ENCODE measurements at regions not wholly inside any gene's neighbourhood (a gene's known extent, or its start where the extent isn't known, plus 50 kb on each side); places are given as distances from the start of the nearest gene placed in this dataset.

DNA sequence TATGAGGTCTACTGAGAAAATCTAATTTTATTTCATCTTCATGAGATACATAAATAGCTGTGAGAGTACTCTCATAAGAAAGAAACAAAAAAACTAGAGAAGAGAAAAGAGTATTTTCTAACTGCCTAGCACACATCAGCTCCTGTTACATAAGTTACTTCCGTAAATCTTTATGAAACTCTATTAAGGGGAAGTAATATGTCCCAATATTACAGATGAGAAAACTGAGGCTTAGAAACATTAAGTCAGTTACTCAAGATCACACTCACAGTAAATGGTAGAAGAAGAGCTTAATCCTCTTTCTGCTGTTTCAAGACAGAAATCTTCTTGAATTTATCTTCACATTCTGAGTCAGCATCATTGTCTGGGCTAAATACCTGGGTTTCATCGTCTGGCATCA lies 164.1 kb downstream of the DTHD1 start:
- Histone ChIP-seq H3K9me2 (ENCODE audit: insufficient read depth, low read length) (no peaks in the 10 kb centered on the region), H3K79me2 (replicated peaks; ENCODE audit: insufficient read depth, low read length) (no peaks in the 10 kb centered on the region), H3K27ac (ENCODE audit: low read length) (no peak overlapping the region), H3K9me3 (ENCODE audit: low read length) (no peaks in the 10 kb centered on the region), H3K9ac (ENCODE audit: low read length) (no peak overlapping the region), H2AFZ (ENCODE audit: low read depth, low read length) (no peak overlapping the region), H3F3A (ENCODE audit: insufficient read depth, low read length, poor library complexity, severe bottlenecking) (no peaks in the 10 kb centered on the region), H3K36me3 (ENCODE audit: insufficient read depth, low read length) (no peaks in the 10 kb centered on the region), H3K27me3 (ENCODE audit: insufficient read depth, low read depth, low read length) (no peaks in the 10 kb centered on the region), H3K4me3 (ENCODE audit: low read length) (no peak overlapping the region), H3K4me2 (ENCODE audit: low read length) (no peak overlapping the region), H4K20me1 (ENCODE audit: insufficient read depth) (no peaks in the 10 kb centered on the region)
- TF ChIP-seq EP300 (conservative IDR thresholded peaks at IDR 0.05; ENCODE audit: poor library complexity, severe bottlenecking) (no peak), EZH2 (IDR thresholded peaks at IDR 0.05; ENCODE audit: borderline replicate concordance, insufficient read depth, low read length, poor library complexity, severe bottlenecking) (no peak), TAF1 (IDR thresholded peaks at IDR 0.05; ENCODE audit: low read depth) (no peak), POLR2AphosphoS5 (IDR thresholded peaks at IDR 0.05) (no peak), MXI1 (conservative IDR thresholded peaks at IDR 0.05; ENCODE audit: poor library complexity, severe bottlenecking) (no peak), RAD21 (conservative IDR thresholded peaks at IDR 0.05) (no peak), SMC3 (conservative IDR thresholded peaks at IDR 0.05; ENCODE audit: poor library complexity) (no peak)
- TF ChIP-seq, protein P1, sequence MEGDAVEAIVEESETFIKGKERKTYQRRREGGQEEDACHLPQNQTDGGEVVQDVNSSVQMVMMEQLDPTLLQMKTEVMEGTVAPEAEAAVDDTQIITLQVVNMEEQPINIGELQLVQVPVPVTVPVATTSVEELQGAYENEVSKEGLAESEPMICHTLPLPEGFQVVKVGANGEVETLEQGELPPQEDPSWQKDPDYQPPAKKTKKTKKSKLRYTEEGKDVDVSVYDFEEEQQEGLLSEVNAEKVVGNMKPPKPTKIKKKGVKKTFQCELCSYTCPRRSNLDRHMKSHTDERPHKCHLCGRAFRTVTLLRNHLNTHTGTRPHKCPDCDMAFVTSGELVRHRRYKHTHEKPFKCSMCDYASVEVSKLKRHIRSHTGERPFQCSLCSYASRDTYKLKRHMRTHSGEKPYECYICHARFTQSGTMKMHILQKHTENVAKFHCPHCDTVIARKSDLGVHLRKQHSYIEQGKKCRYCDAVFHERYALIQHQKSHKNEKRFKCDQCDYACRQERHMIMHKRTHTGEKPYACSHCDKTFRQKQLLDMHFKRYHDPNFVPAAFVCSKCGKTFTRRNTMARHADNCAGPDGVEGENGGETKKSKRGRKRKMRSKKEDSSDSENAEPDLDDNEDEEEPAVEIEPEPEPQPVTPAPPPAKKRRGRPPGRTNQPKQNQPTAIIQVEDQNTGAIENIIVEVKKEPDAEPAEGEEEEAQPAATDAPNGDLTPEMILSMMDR (IDR thresholded peaks at IDR 0.05; ENCODE audit: poor library complexity, severe bottlenecking): no peak
- TF ChIP-seq, protein P2, sequence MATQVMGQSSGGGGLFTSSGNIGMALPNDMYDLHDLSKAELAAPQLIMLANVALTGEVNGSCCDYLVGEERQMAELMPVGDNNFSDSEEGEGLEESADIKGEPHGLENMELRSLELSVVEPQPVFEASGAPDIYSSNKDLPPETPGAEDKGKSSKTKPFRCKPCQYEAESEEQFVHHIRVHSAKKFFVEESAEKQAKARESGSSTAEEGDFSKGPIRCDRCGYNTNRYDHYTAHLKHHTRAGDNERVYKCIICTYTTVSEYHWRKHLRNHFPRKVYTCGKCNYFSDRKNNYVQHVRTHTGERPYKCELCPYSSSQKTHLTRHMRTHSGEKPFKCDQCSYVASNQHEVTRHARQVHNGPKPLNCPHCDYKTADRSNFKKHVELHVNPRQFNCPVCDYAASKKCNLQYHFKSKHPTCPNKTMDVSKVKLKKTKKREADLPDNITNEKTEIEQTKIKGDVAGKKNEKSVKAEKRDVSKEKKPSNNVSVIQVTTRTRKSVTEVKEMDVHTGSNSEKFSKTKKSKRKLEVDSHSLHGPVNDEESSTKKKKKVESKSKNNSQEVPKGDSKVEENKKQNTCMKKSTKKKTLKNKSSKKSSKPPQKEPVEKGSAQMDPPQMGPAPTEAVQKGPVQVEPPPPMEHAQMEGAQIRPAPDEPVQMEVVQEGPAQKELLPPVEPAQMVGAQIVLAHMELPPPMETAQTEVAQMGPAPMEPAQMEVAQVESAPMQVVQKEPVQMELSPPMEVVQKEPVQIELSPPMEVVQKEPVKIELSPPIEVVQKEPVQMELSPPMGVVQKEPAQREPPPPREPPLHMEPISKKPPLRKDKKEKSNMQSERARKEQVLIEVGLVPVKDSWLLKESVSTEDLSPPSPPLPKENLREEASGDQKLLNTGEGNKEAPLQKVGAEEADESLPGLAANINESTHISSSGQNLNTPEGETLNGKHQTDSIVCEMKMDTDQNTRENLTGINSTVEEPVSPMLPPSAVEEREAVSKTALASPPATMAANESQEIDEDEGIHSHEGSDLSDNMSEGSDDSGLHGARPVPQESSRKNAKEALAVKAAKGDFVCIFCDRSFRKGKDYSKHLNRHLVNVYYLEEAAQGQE (IDR thresholded peaks at IDR 0.05; ENCODE audit: borderline replicate concordance): no peak

DNA sequence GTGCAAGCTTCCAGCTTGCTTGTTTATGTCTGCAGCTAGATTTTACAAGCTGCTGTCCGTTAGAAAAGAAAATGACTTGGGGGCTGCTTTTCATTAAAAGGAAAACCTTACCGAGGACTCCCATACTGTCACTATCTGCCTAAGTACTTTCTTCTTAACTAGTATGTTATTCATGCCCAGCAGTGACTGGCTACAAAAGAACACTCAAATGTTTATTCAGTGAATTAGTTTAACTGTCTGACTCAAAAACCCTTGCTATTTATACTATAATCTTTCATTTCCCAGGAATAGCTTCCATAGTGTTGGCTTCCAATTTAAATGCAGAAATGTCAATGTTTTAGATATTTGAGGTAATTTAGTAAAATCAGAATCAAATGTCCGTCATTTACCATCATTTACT lies 164.9 kb downstream of the DTHD1 start:
- no peak overlapping the region for H3K27ac ChIP-seq (ENCODE audit: low read length)
- no peaks in the 10 kb centered on the region for H3K9me2 ChIP-seq (ENCODE audit: insufficient read depth, low read length)
- no peak overlapping the region for H3K4me3 ChIP-seq (ENCODE audit: low read length)
- no peaks in the 10 kb centered on the region for H3K79me2 ChIP-seq (replicated peaks; ENCODE audit: insufficient read depth, low read length)
- H3K36me3 ChIP-seq (ENCODE audit: insufficient read depth, low read length): no peaks in the 10 kb centered on the region
- no peaks in the 10 kb centered on the region for H3K27me3 ChIP-seq (ENCODE audit: insufficient read depth, low read depth, low read length)
- no peak overlapping the region for H3K9ac ChIP-seq (ENCODE audit: low read length)
- H3K4me2 ChIP-seq (ENCODE audit: low read length): no peak overlapping the region
- H3K9me3 ChIP-seq (ENCODE audit: low read length): no peaks in the 10 kb centered on the region
- H2AFZ ChIP-seq (ENCODE audit: low read depth, low read length): no peak overlapping the region
- TF ChIP-seq, protein P2 (IDR thresholded peaks at IDR 0.05; ENCODE audit: borderline replicate concordance): no peak
- TF ChIP-seq, protein P1 (IDR thresholded peaks at IDR 0.05; ENCODE audit: poor library complexity, severe bottlenecking): no peak
- TF ChIP-seq TAF1 (IDR thresholded peaks at IDR 0.05; ENCODE audit: low read depth) (no peak), RAD21 (conservative IDR thresholded peaks at IDR 0.05) (no peak), POLR2AphosphoS5 (IDR thresholded peaks at IDR 0.05) (no peak), MXI1 (conservative IDR thresholded peaks at IDR 0.05; ENCODE audit: poor library complexity, severe bottlenecking) (no peak), EP300 (conservative IDR thresholded peaks at IDR 0.05; ENCODE audit: poor library complexity, severe bottlenecking) (no peak), SMC3 (conservative IDR thresholded peaks at IDR 0.05; ENCODE audit: poor library complexity) (no peak), EZH2 (IDR thresholded peaks at IDR 0.05; ENCODE audit: borderline replicate concordance, insufficient read depth, low read length, poor library complexity, severe bottlenecking) (no peak)
- no peaks in the 10 kb centered on the region for H3F3A ChIP-seq (ENCODE audit: insufficient read depth, low read length, poor library complexity, severe bottlenecking)
- no peaks in the 10 kb centered on the region for H4K20me1 ChIP-seq (ENCODE audit: insufficient read depth)

Measured in neural cell (in vitro differentiated cells).